ENCODE measurements at regions not wholly inside any gene's neighbourhood (a gene's known extent, or its start where the extent isn't known, plus 50 kb on each side); places are given as distances from the start of the nearest gene placed in this dataset.
A peak's percentile ranks its signal among the peaks of the same experiment; 100 is the strongest.
"Not testable (repeated sequence)": the region's sequence is repeated elsewhere in the genome, so short reads cannot be mapped to it uniquely, and the experiment has no call there.

DNA sequence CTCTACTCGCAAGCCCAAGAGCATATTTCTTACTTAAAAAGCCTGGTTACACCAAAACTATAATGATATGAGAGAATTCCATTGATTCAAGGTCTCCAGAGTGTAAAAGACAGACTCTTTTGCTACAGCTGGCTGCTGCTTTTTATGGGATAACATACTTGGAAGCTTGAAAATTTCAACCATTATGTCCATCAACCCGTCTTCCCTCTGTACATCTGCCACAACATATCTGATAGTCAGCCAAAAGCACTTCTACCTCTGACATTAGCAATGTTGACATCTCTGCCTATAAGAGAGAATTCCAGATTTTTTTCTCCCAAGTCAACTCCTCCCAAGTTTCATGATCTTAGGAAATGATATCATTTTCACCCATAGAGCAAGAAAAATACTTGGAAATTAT is 54.4 kb upstream of the IQCM start:
- DNase-seq: no peak

- DNase-seq: no peak
Measured at GRCh38 chr4:149881744-149882143, 66.1 kb upstream of the IQCM start.

DNA sequence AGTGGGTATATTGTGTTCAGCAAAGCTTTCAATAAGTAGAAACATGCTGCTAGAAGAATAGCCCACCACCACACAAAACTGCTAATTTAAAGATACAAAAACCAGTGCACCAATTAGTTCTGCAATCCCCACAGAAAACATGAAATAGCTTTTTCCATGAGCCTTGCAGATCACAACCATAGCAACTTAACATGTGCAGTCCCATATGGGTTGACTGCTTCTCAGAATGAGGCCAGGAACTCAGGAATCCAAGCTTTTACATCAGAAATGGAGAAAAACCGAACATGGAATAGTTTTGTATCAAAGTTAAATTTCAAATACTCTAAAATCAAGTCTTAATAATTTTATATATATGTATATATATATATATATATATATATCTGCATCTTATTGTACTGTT is 66.6 kb upstream of the IQCM start:
- no peak for DNase-seq

DNA sequence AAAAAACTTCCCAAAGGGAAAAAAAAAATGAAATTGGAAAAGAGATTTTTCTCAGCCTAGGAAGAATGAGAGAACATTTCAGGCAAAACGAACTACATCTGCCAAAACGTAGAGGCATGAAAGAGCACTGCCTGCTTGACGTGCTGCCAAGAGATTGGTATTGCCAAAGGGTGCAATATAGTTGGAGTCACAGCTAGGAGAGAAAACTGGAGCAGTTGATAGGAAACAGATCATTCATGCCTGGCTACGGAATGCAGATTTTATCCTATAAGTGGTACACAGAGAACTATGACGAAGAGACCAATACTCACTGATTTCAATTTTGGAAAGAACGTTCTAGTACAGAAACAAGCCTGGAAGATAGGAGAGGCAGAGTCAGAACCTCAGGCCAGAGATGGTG is 68.4 kb upstream of the IQCM start:
- peak; percentile 1 to 34 for DNase-seq

DNA sequence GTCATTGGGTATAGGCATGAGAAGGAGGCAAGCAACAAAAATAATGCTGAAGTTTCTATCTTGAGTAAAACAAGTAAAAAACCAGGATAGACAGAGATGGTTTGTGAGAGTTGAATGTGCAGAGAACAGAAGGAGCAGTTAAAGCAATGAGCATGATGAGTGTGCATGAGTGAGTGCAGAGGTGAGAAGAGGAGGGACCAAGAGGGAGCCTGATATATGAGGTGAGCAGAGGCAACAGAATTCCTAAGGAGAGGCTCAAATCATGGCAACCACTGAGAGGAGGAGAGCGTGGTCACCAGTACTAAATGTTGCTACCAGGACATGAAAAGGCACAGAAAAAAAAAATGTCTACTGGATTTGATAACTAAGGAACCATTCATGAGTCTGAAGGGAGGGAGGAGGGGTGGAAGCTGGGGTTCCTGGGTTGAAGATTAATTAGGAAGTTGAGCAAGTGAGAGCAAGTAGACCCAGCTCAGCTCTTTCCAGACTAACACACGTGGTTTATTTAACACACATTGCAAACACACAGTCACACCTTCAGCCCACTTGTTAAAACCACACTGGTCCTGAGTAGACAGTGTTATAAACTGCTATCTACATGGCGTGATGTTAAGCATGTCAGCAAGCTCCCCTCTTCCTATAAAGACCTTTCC is 69.0 kb upstream of the IQCM start:
- DNase-seq: no peak

- DNase-seq: no peak
Measured at GRCh38 chr4:149885896-149886295, 70.3 kb upstream of the IQCM start.

- DNase-seq: no peak
Measured at GRCh38 chr4:149886786-149887490, 71.3 kb upstream of the IQCM start.

- DNase-seq: no peak
Measured at GRCh38 chr4:149889991-149890390, 74.3 kb upstream of the IQCM start.

GRCh38 chr4:149890531-149890930 is 74.9 kb upstream of the IQCM start:
- DNase-seq: no peak

GRCh38 chr4:149891426-149891825 is 75.8 kb upstream of the IQCM start:
- DNase-seq: no peak

DNA sequence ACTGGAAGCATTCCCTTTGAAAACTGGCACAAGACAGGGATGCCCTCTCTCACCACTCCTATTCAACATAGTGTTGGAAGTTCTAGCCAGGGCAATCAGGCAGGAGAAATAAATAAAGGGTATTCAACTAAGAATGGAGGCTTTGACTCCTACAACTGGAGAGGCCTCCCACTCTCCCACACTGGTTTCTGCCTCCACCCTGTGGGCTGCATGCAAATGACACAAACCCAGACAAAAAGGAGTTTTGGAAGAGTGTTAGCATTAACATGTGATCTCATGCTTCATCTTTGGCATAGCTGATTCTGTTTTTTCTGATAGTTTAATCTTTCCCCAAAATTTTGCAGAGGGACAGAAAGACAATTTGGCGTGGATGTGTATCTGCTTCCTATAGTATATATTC is 80.8 kb upstream of the IQCM start:
- DNase-seq: peak; percentile 1 to 12

DNA sequence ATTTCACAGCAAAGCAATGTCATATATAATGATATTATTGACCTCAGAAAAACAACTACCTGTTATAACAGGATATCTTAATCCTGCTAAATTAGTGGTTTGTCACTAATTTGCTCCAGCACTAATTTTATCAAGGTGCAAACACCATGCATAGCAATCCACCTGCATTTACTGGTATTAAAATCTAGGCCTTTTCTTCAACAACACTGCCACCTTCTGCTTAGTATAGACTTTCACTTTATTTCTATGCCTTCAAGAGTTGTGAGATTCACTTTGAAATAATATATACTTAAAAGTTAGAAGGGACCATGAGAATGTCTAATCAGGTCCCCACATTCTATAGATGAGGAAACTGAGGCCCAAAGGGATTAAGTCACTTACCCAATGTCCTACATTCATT is 82.1 kb upstream of the IQCM start:
- DNase-seq: peak in 1 of 2 donors; percentile 34

DNA sequence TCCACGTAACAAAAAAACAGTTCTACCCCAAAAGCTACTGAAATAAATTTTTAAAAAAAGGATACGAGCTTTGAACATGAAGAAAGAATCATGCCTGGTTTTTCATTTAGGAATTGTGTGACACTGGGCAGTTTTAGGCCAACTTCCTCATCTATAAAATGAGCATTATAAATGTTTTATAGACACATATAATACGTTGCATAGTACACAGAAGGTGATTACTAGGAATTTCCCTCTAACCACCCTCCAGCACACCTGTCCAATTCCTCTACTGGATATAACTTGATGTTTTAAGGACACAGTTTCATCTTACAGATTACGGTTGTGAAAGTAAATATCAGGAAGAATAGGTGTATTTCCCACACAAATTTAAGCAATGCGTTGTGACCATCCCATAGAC is 85.5 kb upstream of the IQCM start:
- no peak for DNase-seq

GRCh38 chr4:149902242-149902641 is 86.6 kb upstream of the IQCM start:
- no peak for DNase-seq

DNA sequence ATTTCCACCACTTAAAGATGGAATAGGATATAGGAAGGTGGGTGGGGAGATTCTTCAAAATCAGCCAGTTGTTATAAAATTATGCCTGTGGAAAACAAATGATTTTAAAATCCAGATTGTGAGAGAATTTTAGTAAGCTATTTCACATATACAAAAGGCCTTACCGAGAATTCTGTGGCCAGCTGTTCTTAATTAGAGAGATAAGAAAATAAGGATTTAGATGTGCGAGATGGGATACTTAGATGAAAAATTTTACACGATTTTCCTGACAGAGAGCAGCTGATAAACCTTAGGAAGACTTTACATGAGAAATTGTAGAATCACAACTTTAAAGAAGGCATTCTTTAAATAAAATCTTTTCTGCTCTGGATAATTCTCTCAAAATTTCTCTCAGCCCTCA is 94.5 kb upstream of the IQCM start:
- no peak for DNase-seq

DNA sequence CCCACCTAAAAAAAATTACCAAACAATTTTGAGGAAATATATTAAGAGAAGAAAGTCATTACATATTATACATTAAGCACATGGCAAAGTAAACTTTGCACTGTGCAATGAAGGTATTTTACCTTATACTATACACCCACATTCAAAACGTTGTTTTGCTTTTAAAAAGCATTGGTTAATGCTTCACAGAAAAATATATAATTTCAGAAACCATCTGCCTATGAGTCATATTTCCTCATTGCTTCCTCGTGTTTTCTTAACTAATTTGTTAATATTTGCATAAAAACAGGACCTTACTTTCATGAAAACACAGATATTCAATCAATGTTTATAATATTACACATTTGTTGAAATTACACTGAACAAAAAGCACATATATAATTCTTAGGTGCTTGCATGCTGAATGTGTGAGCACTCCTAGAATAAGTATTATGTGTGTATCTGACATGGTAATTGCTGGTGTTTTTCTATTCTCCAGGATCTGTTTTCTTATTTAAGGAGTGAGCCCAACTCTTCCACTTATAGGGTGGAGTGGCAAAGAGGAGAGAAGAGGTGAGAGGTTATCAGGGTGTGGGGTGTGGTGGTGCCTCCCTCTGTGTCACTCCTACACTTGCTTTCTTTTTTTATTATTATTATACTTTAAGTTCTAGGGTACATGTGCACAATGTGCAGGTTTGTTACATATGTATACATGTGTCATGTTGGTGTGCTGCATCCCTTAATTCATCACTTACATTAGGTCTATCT is 95.1 kb upstream of the IQCM start:
- DNase-seq: no peak

DNA sequence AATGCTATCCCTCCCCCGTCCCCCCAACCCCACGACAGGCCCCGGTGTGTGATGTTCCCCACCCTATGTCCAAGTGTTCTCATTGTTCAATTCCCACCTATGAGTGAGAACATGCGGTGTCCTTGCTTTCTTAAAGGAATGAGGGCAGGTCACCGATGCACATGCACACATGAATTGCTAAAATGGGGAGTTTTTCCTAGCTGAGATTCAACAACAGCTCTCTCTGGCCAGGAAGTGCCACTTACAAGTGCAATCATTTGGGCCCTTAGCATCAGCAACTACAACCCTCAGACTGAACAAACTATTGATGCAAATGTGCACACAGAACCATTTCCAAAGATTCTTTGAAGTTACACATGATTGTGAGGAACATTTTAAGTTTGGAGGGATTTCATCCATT is 95.7 kb upstream of the IQCM start:
- no peak for DNase-seq

GRCh38 chr4:149912000-149912399 is 96.4 kb upstream of the IQCM start:
- DNase-seq: no peak

- no peak for DNase-seq
Measured at GRCh38 chr4:149914119-149915115, 98.8 kb upstream of the IQCM start.

- DNase-seq: not testable (repeated sequence)
Measured at GRCh38 chr4:149915735-149916134, 100.1 kb upstream of the IQCM start.

DNA sequence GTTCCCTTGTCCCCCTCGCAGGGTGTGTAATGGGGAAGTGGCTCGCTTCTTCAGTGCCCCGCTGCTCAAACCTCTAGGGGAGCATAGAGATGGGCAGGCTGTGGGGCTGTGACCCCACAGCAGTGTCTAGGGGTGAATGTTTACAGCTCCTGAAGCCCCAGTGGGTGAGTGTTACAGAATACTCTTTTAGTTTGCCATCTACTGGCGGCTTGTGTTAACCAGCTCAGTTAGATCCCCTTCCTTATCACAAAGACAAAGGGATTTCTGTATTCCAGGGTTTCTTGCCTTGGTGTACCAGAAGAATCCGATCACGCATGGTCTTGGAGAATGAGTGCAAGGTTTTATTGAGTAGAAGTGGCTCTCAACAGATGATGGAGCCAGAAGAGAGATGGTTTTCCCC is 108.1 kb upstream of the IQCM start:
- no peak for DNase-seq

GRCh38 chr4:149927514-149927913 is 111.9 kb upstream of the IQCM start:
- no peak for DNase-seq

DNA sequence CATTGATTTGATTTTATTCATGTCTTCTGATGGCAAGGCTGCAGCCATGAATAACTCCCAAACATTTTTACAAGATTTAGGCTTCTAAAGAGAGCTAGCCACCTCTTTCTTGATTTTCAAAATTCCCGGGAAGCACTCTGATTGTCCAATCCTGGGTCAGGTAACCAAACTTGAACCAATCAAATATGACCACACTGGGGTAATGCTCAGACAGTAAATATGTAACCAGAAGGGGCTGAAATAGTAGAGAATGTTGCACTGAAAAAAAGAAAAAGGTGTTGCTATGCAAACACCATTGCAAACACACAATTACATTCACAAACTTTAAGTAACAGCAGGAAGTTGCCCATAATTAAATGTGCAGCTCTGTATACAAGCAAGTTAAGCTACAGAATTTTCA is 112.9 kb upstream of the IQCM start:
- no peak for DNase-seq

All from hippocampal formation (tissue), 2 donors.